ENCODE measurements at regions not wholly inside any gene's neighbourhood (a gene's known extent, or its start where the extent isn't known, plus 50 kb on each side); places are given as distances from the start of the nearest gene placed in this dataset.

DNA sequence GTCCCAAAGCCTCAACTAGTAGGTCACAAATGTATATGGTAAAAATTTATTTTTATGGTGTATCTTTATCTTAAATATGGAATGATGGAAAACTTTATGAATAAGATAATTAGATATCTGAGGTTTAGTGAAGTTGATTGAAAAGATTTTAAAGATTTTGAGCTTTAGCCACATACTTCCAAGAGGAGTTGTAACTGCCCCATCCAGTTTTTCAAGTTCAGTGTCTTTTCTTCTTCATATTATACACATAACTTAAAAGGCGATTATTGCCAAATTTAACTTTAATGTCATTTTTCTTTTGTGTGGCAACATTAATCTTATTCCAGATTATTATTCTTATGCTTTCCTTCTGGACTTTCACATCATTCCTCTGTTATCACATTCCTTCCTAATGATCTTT, 266.4 kb downstream of the TINAG start:
- DNase-seq = no peak

- no peak for DNase-seq
These were observed 268.3 kb upstream of the FAM83B start for GRCh38 chr6:54578261-54578660.

GRCh38 chr6:54579011-54579410, 267.6 kb upstream of the FAM83B start:
- DNase-seq = no peak

DNA sequence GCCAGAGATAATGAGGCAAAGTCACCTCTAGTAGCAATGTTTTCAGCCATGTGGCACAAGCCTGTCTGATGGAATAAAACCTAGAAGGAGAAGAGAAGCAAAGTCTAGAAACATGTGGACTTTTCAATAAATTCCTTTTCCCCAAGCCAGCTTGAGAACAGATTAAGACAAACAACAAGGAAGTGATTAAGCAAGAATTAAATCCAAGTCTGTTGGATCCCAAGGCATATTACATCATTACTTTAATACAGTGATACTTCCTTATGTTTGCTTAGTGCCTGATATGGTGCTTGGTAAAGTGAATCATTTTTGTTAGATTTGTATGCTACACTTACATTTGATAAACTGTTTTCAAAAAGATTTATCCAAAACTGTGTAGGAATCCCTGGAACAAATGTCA, 260.3 kb upstream of the FAM83B start:
- DNase-seq = peak; percentile 47

DNA sequence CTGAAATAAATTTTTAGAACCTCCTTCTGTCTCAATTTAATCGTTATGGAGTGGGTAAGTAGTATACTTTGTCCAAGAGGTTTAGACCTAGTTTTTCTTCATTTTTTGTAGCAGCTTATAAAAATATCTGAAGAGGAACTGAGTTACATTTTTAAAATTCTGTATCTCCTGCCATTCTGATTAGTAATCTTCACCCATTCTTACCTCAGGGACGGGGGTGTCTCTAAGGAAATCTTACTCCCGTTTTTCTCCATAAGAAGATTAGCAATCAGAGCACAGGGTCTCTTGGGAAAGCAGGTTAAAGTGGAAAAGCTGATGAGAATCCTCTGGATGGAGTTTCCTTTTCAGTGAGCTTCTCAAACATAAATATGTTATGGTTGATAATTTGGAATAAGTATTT, 259.3 kb upstream of the FAM83B start:
- DNase-seq = no peak

DNA sequence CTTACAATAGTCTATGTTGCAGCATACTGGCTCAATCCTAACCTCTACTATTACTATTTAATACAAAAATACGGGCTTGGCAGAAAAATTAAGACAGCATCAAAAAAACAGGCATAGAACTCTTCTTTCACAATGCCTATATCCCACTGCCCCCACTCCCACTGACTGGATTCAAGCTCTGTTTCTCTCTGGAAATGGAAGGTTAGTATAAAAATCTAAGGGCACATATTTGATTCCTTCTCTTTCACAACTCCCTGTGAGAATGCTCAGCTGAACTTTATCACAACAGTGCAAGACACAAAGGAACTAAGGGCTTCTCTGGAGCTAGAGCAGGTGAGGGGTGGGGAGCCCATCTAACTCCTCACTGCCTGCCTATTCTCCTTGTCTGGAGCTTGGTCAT, 258.4 kb upstream of the FAM83B start:
- DNase-seq = no peak

DNA sequence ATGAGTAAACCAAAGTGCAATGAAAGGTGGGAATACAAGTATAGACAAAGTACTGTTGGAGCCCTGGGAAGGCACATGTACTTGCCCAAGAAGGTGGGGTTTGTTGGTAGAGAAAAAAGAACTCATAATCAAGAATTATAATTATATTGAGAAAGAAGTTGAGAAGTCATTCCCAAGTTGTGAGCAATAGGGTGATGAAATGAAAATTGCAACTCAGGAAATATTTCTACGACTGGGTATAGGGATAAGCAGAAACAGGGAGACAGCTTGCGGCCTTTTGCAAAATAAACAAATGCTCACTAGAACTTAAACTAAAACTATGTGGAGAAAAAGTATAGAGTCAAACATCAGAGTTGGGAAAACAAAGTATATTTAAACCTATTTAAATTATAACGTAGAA, 250.7 kb upstream of the FAM83B start:
- no peak for DNase-seq

DNA sequence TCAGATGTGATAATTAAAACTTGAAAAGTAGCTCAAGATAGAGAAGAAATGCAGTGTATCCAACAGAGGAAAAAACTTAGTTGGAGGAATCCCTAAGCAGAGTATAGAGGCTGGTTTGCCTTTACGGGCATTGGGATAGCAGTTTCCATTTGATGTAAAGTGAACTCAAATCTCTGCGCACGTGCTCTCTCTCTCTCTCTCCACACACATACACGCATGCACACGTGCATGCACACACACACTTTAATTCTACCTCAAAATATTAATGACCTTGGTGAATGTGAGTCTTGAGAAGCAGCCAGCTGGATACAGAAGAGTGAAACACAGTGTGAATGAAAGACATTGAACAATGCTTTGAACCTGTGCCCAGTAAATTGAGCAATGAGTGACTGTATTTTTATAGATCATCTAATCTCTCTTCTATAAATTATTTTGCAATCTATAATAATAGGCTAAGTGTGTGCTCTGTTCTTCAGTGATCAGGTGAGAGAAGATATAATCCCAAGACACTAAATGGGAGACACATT, 247.7 kb upstream of the FAM83B start:
- no peak for DNase-seq

DNA sequence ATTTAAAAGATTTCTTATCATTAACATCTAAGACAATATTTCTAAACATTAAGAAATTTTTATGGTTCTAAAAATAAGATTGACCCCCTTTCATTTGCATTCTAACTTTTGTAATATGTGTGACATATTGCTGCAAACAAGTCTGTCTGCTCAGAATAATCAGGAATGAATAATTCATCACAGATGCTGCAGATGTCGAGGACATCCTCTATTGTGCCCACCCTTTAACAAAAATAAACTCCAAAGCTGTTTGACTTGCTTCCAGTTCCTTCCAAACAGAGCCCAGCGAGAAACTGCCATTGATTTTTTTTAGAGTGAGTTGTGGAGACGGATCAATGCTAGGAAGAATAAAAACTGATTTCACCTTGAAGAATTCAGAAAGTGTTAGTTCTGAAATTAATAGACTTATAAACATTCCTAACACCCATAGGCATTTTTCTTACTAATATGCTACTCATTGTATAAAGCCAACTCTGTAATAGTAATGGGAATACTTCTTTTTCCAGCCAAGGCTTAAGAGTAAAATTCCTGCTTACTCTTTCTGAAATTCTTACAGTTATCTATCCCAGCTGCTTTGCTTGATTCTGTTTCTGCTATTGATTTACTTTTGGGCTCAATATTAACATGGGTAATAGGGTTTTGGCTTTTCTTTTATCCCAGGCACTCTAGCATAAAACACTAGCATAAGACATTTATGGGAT, 244.8 kb upstream of the FAM83B start:
- no peak for DNase-seq

DNA sequence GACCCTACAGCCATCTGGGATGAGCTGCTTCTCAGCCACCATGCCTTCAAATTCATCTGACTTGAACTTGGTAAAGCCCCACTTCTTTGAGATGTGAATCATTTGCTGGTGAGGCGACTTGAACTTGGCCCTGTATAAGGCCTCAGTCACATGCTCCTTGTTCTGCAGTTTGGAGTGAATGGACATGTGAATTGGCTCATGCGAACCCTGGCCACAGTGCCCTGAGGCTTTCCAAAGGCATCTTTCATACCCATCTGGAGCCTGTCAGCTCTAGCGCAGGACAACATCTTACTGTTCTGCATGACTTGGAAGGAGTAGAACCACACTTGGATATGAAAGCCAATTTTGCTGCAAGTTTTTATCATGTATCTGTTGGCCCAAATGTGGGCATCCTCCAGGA, 244.0 kb upstream of the FAM83B start:
- no peak for DNase-seq

- no peak for DNase-seq
These were observed 236.6 kb upstream of the FAM83B start for GRCh38 chr6:54609981-54610380.

GRCh38 chr6:54613596-54613995, 233.0 kb upstream of the FAM83B start:
- DNase-seq = no peak

DNA sequence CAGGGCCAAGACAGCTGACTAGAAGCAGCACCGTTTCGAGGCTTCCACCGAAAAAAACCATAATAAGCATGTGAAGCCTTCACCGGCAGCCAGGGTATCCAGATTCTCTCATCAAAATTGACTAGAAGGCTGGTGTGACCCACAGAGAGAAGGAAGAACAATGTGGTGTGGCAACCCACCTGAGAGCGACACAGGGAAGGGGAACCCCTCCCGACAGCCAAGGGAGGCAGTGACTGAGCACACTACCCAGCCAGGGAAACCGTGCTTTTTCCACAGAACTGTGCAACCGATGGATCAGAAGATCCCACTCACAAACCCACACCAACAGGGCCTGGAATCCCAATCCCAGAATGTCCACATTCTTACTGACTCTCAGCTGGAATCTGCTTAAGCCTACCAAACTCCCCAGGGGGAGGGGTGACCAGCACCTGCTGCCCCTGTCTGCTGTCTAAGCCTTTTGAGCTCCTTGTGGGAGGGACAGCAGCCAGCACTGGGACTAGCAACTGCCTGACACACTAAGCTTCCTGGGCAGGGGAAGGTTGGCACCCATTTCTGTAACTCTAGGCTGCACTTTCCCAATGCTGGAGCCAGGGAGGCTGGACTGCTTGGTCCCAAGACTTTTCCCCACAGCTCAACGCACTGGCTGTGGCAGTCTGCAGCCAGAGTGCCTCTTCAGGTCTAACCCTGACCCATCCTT, 231.9 kb upstream of the FAM83B start:
- DNase-seq = no peak

- peak; percentile 44 for DNase-seq
These were observed 228.8 kb upstream of the FAM83B start for GRCh38 chr6:54617730-54618129.

- DNase-seq = no peak
These were observed 228.0 kb upstream of the FAM83B start for GRCh38 chr6:54618572-54618971.

- DNase-seq = no peak
These were observed 227.5 kb upstream of the FAM83B start for GRCh38 chr6:54619102-54619501.

GRCh38 chr6:54621285-54621684, 225.3 kb upstream of the FAM83B start:
- DNase-seq = no peak

GRCh38 chr6:54624216-54624615, 222.4 kb upstream of the FAM83B start:
- DNase-seq = no peak

DNA sequence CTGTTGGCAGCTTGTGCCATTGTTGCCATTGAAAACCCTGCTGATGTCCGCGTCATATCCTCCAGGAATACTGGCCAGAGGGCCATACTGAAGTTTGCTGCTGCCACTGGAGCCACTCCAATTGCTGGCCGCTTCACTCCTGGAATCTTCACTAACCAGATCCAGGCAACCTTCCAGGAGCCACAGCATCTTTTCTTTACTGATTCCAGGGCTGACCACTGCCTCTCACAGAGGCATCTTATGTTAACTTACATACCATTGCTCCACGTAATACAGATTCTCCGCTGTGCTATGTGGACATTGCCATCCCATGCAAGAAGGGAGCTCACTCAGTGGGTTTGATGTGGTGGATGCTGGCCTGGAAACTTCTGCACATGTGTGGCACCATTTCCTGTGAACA, 221.8 kb upstream of the FAM83B start:
- peak; percentile 2 for DNase-seq

DNA sequence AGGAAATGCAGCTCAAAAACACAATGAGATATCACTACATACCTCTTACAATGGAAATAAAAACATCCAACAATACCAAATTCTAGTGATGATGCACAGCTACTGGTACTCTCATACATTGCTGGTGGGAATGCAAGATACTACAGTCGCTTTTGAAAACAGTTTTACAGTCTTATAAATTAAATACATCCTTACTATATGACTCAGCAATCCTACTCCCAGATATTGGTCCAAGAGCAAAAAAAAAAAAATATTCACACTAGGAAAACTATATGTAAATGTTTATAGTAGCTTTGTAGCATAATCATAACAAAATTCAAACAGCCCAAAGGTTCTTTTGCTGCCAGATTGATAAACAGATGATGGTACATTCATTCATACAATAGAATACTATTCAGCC, 217.4 kb upstream of the FAM83B start:
- DNase-seq = no peak

- DNase-seq = no peak
These were observed 213.5 kb upstream of the FAM83B start for GRCh38 chr6:54632984-54633565.

- no peak for DNase-seq
These were observed 213.0 kb upstream of the FAM83B start for GRCh38 chr6:54633601-54634000.

DNA sequence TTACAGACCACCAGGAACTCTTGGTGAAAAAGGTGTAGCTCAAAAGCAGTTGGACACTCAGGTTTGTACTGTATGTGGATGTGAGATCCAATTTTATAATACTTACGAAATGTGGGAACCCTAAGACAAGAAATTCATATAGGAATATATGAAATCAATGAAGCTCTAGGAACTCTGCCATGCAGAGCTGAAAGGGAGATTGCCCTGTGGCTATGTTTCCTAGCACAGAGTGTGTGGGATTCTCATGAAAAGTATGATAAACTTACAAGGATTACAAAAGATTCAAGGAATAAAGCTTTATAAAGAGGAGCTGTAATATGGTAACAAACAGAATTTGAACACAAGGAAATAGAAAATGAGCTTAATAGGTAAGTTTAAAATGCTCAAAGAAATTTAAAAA, 205.7 kb upstream of the FAM83B start:
- DNase-seq = peak; percentile 5
